A673 (cell line): ENCODE measurements at regions not wholly inside any gene's neighbourhood (a gene's known extent, or its start where the extent isn't known, plus 50 kb on each side); places are given as distances from the start of the nearest gene placed in this dataset.

ENCODE experiments used
- BruUV-seq: library from RNA; stranded (reverse); fragments of 400-500 nt; replicated peaks from 2 replicates; lab custom pipeline; 2021; lab: Mats Ljungman, UMichigan
- CTCF ChIA-PET: fragments of 300-600 bp; sonication (Branson Sonifier 250); formaldehyde crosslinking; loops from one replicate; lab custom pipeline; 2022; ENCODE audit warnings: antibody characterized with exemption; lab: Charles Lee
- POLR2A ChIA-PET: fragments of 300-600 bp; sonication (Branson Sonifier 250); formaldehyde crosslinking; loops from one replicate; lab custom pipeline; 2022; ENCODE audit warnings: antibody characterized with exemption; ENCODE audit not compliant: low non-redundant PET; lab: Charles Lee
- DNase-seq: peaks from one replicate; pipeline ENCODE4 v3.0.0-alpha.2; 2015; ENCODE audit warnings: low spot score
- H3K27ac ChIP-seq: fragments of 200-600 bp; sonication (generic); 2 replicates; pipeline ENCODE4 v1.5.1; 2016; ENCODE audit warnings: mixed run types, low read depth, mild to moderate bottlenecking, mixed read lengths, antibody characterized with exemption, low read length; ENCODE audit not compliant: poor library complexity, severe bottlenecking
- H3K27me3 ChIP-seq: fragments of 200-600 bp; sonication (generic); replicated peaks from 2 replicates; pipeline ENCODE4 v1.6.1; 2017; ENCODE audit warnings: mixed run types, low read depth, mild to moderate bottlenecking, mixed read lengths, antibody characterized with exemption, low read length; ENCODE audit not compliant: insufficient read depth, poor library complexity
- H3K36me3 ChIP-seq: fragments of 200-600 bp; sonication (generic); 2 replicates; pipeline ENCODE4 v1.6.1; 2016; ENCODE audit warnings: mixed run types, mild to moderate bottlenecking, mixed read lengths, antibody characterized with exemption, low read length; ENCODE audit not compliant: insufficient read depth, poor library complexity, severe bottlenecking
- H3K4me1 ChIP-seq: fragments of 200-600 bp; sonication (generic); 2 replicates; pipeline ENCODE4 v1.6.1; 2017; ENCODE audit warnings: mixed run types, mild to moderate bottlenecking, mixed read lengths, antibody characterized with exemption, low read length; ENCODE audit not compliant: insufficient read depth, poor library complexity, severe bottlenecking
- H3K4me3 ChIP-seq: fragments of 200-600 bp; sonication (generic); 2 replicates; pipeline ENCODE4 v1.5.1; 2016; ENCODE audit warnings: low read depth, mixed run types, mild to moderate bottlenecking, mixed read lengths, low read length; ENCODE audit not compliant: poor library complexity, severe bottlenecking
- H3K9me3 ChIP-seq: fragments of 200-600 bp; sonication (generic); 2 replicates; pipeline ENCODE4 v1.6.1; 2016; ENCODE audit warnings: mixed run types, low read depth, mild to moderate bottlenecking, mixed read lengths, antibody characterized with exemption, low read length; ENCODE audit not compliant: poor library complexity, severe bottlenecking
- EZH2 ChIP-seq: fragments of 200-600 bp; sonication (generic); IDR thresholded peaks from 2 replicates; pipeline ENCODE4 v1.6.1; 2017; ENCODE audit warnings: borderline replicate concordance, low read depth, mild to moderate bottlenecking, mixed read lengths, antibody characterized with exemption, low read length; ENCODE audit not compliant: poor library complexity, severe bottlenecking
- intact Hi-C: fragments of 100-400 bp; cut with micrococcal nuclease; formaldehyde crosslinking; loops from one replicate; pipeline ENCODE4 v1.10.0; 2022; ENCODE audit not compliant: unreplicated experiment
- TF ChIP-seq, protein P1 (sequence below): fragments of 300-800, 200-600 bp; sonication (generic); conservative IDR thresholded peaks from 2 replicates; pipeline ENCODE4 v1.5.1; 2017; ENCODE audit warnings: low read depth, mild to moderate bottlenecking, antibody characterized with exemption, low read length, moderate library complexity, mixed read lengths

DNA sequence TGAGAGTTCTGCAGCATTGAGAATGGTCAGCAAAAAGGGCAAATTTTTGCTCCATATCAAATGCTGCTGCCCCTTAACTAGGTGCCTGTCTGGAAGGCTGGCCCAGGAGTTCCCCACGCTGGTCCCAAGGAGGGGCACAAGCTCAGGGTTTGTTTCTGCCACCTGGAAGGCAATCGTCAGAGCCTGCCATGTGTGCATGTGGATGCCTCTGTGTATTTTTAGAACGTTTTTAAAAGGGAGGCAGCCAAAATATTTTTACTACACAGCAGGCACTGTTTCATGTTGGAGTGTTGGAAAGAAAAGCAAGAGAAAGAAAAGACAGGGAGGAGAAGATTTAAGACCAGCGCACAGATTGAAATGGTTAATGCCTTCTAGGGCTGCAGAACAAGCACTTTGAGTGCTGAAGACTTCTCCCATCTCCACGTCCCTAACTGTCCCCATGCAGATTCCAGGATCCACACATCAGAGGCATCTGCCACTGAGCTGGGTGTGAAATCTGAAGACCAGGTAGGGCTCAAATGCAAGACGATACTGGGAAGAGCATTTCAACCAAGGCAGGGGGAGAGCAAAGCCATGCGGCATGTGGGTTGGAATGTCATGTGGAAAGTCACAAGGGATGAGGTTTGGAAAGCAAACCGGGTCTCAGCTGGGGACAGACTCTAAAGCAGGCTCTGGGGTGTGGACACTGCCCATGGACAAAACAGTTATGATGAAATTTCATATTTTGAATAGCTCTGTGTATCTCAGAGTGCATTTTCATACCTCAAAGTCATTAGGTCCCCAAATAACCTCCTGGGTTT, 557.2 kb downstream of the BCL11B start:
- TF ChIP-seq, protein P1, sequence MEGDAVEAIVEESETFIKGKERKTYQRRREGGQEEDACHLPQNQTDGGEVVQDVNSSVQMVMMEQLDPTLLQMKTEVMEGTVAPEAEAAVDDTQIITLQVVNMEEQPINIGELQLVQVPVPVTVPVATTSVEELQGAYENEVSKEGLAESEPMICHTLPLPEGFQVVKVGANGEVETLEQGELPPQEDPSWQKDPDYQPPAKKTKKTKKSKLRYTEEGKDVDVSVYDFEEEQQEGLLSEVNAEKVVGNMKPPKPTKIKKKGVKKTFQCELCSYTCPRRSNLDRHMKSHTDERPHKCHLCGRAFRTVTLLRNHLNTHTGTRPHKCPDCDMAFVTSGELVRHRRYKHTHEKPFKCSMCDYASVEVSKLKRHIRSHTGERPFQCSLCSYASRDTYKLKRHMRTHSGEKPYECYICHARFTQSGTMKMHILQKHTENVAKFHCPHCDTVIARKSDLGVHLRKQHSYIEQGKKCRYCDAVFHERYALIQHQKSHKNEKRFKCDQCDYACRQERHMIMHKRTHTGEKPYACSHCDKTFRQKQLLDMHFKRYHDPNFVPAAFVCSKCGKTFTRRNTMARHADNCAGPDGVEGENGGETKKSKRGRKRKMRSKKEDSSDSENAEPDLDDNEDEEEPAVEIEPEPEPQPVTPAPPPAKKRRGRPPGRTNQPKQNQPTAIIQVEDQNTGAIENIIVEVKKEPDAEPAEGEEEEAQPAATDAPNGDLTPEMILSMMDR, result no peak
- TF ChIP-seq EZH2, result no peak
- no peak for DNase-seq
- POLR2A ChIA-PET, result no interaction called here
- intact Hi-C loops, result no loop called here
- CTCF ChIA-PET, result no interaction called here
- Histone ChIP-seq H3K4me1 (no peaks in the 10 kb centered on the region), H3K27me3 (no peaks in the 10 kb centered on the region), H3K36me3 (no peaks in the 10 kb centered on the region), H3K9me3 (no peaks in the 10 kb centered on the region), H3K27ac (no peak overlapping the region), H3K4me3 (no peak overlapping the region)
- no TSS peak for BruUV-seq

DNA sequence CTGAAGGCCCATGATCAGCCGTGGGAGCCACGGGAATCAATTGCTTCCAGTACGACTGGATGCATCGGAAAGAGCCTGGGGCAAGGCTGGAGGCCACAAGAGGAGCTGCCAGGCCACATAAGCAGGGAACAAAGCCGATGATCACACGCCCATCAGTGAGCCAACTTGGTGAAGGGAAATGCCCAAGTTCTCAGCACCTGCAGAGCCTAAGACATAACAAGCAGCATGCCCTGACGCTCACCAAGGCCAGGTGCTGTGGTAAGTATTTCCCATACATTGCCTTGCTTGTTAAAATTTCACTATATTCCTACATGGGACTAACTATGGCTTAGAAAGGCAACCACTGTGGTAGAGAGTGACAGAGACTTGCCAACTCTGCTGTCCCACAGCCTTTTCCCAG, 555.9 kb downstream of the BCL11B start:
- CTCF ChIA-PET, result no interaction called here

DNA sequence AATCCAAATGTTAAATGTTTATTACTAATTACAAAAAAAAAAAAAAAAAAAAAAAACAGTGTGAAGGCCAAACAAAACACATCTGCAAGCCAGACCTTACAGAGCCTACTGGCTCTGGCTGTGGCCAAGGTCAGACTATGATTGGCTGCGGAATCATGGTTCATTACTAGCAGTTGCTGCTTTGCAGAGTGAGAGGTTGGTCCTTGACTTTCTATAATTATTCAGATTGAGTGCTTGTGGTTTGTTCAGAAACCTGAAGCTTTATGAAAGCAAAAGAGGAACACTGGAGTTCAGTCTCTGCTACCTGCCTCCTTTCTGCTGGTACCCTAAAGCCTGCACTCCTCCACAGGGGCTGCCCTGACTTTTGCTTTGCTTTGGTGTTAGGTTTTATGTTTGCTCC, 550.9 kb downstream of the BCL11B start:
- no TSS peak for BruUV-seq
- Histone ChIP-seq H3K4me1 (no peaks in the 10 kb centered on the region), H3K9me3 (no peaks in the 10 kb centered on the region), H3K4me3 (no peak overlapping the region), H3K27me3 (no peaks in the 10 kb centered on the region), H3K27ac (no peak overlapping the region), H3K36me3 (no peaks in the 10 kb centered on the region)
- intact Hi-C loops, result no loop called here
- no peak for DNase-seq
- CTCF ChIA-PET, result no interaction called here
- no peak for TF ChIP-seq EZH2
- TF ChIP-seq, protein P1, result no peak
- POLR2A ChIA-PET, result no interaction called here

More for the DNA sequence above, 555.9 kb downstream of the BCL11B start:
- Histone ChIP-seq H3K36me3 (no peaks in the 10 kb centered on the region), H3K4me1 (no peaks in the 10 kb centered on the region), H3K27me3 (no peaks in the 10 kb centered on the region), H3K9me3 (no peaks in the 10 kb centered on the region), H3K27ac (no peak overlapping the region), H3K4me3 (no peak overlapping the region)
- no TSS peak for BruUV-seq
- intact Hi-C loops, result no loop called here
- DNase-seq, result no peak
- TF ChIP-seq, protein P1, result no peak
- TF ChIP-seq EZH2, result no peak
- POLR2A ChIA-PET, result no interaction called here
